Lung (tissue), 11 donors: ENCODE measurements at regions not wholly inside any gene's neighbourhood (a gene's known extent, or its start where the extent isn't known, plus 50 kb on each side); places are given as distances from the start of the nearest gene placed in this dataset.

ENCODE experiments used
- ATAC-seq: fragments of 200-7000 bp; cut with Tn5 transposase; one replicate; pipeline ENCODE4 v1.9.1; 2020; ENCODE audit warnings: moderate number of reproducible peaks; ENCODE audit not compliant: insufficient read depth, low FRiP score
- DNase-seq, 3 donors: peaks; one replicate each; pipeline ENCODE4 v3.0.0-alpha.2; 2013 to 2017
- H3K27ac ChIP-seq, 2 donors: one replicate each; pipeline ENCODE4 v1.5.1; 2013; ENCODE audit warnings: mild to moderate bottlenecking in 2 of 2, moderate library complexity in 2 of 2, control low read depth in 1 of 2, inconsistent platforms in 1 of 2, low read depth in 1 of 2, low read length in 1 of 2
- H3K27me3 ChIP-seq, 3 donors: one replicate each; pipeline ENCODE4 v1.5.1; 2013; ENCODE audit warnings: low read length in 2 of 3; ENCODE audit not compliant: control insufficient read depth in 3 of 3, insufficient read depth in 3 of 3
- H3K36me3 ChIP-seq, 4 donors: one replicate each; pipeline ENCODE4 v1.5.1; 2013; ENCODE audit warnings: low read length in 4 of 4, mild to moderate bottlenecking in 1 of 4, moderate library complexity in 1 of 4; ENCODE audit not compliant: control insufficient read depth in 4 of 4, insufficient read depth in 4 of 4
- H3K4me1 ChIP-seq, 5 donors: one replicate each; pipeline ENCODE4 v1.5.1; 2013; ENCODE audit warnings: low read length in 5 of 5, mild to moderate bottlenecking in 2 of 5, moderate library complexity in 1 of 5; ENCODE audit not compliant: control insufficient read depth in 5 of 5, insufficient read depth in 5 of 5
- H3K4me3 ChIP-seq: one replicate; pipeline ENCODE4 v1.5.1; 2013; ENCODE audit warnings: mild to moderate bottlenecking, control low read depth, moderate library complexity
- H3K9ac ChIP-seq, 2 donors: one replicate each; pipeline ENCODE4 v1.5.1; 2013; ENCODE audit warnings: low read length in 2 of 2, control low read depth in 1 of 2; ENCODE audit not compliant: insufficient read depth in 1 of 2
- H3K9me3 ChIP-seq, 4 donors: one replicate each; pipeline ENCODE4 v1.5.1; 2013; ENCODE audit warnings: low read length in 3 of 4, mild to moderate bottlenecking in 1 of 4, moderate library complexity in 1 of 4; ENCODE audit not compliant: control insufficient read depth in 4 of 4, insufficient read depth in 3 of 4
- CTCF ChIP-seq: IDR thresholded peaks from 2 replicates; pipeline ENCODE4 v1.5.1; 2012; ENCODE audit warnings: mild to moderate bottlenecking; ENCODE audit errors: control extremely low read depth, extremely low read depth
- WGBS, 2 donors: extraction: QIAGEN DNeasy Blood & Tissue Kit; methylation state at CpG; one replicate each; pipeline ENCODE4 v1.1.7; 2013; 5-methylcytosine and 5-hydroxymethylcytosine counted together
- donor health status: control.
- donor health status: control.
- donor health status: Bipolar disorder and iron deficiency.
- donor health status: healthy.
- donor health status: DM: yes; HTN: yes; CAD: no.

- WGBS, 2 donors = 17 to 19% methylated on average over 6 of the region's 6 CpGs
- peak overlapping the region in 1 of 2 donors; percentile 41 for H3K27ac ChIP-seq
- H3K36me3 ChIP-seq = no peaks in the 10 kb centered on the region
- peaks cover 0 to 7% (median 2%) of the 10 kb centered on the region in 5 donors for H3K4me1 ChIP-seq
- TF ChIP-seq CTCF = no peak
- DNase-seq = peak; percentile 24 to 74 (median 53)
- H3K4me3 ChIP-seq = no peak overlapping the region
- H3K9me3 ChIP-seq = no peaks in the 10 kb centered on the region
- H3K27me3 ChIP-seq = no peaks in the 10 kb centered on the region
- ATAC-seq = peak; percentile 84
- H3K9ac ChIP-seq = no peak overlapping the region
Measured at GRCh38 chr4:56757821-56758411, 63.6 kb downstream of the SPINK2 start.

GRCh38 chr4:56757261-56757746 is 64.2 kb downstream of the SPINK2 start:
- Histone ChIP-seq H3K9me3 (no peaks in the 10 kb centered on the region), H3K4me1 (peaks cover 0 to 7% (median 2%) of the 10 kb centered on the region in 5 donors), H3K27ac (peak overlapping the region in 1 of 2 donors; percentile 72), H3K9ac (no peak overlapping the region), H3K4me3 (no peak overlapping the region), H3K36me3 (no peaks in the 10 kb centered on the region), H3K27me3 (no peaks in the 10 kb centered on the region)
- ATAC-seq = peak; percentile 8
- DNase-seq = no peak
- 71 to 79% methylated on average over 5 of the region's 5 CpGs for WGBS, 2 donors
- TF ChIP-seq CTCF = no peak

GRCh38 chr4:56755901-56756300 is 65.6 kb downstream of the SPINK2 start:
- no peak for TF ChIP-seq CTCF
- DNase-seq (no peak), ATAC-seq (no peak)
- Histone ChIP-seq H3K27me3 (no peaks in the 10 kb centered on the region), H3K27ac (no peak overlapping the region), H3K4me1 (peaks cover 0 to 7% (median 2%) of the 10 kb centered on the region in 5 donors), H3K4me3 (no peak overlapping the region), H3K9me3 (no peaks in the 10 kb centered on the region), H3K9ac (no peak overlapping the region), H3K36me3 (no peaks in the 10 kb centered on the region)
- whole genome bisulfite sequencing, 2 donors = 54 to 74% methylated on average over 4 of the region's 4 CpGs

- no peak overlapping the region for H3K9ac ChIP-seq
- WGBS, 2 donors = 50 to 74% methylated on average over 2 of the region's 2 CpGs
- H3K27ac ChIP-seq = no peak overlapping the region
- peak in 1 of 3 donors; percentile 46 for DNase-seq
- peaks cover 0 to 4% (median 0%) of the 10 kb centered on the region in 5 donors for H3K4me1 ChIP-seq
- no peaks in the 10 kb centered on the region for H3K27me3 ChIP-seq
- H3K9me3 ChIP-seq = no peaks in the 10 kb centered on the region
- TF ChIP-seq CTCF = no peak
- no peak overlapping the region for H3K4me3 ChIP-seq
- ATAC-seq = no peak
- H3K36me3 ChIP-seq = no peaks in the 10 kb centered on the region
Measured at GRCh38 chr4:56752985-56753384, 68.5 kb downstream of the SPINK2 start.
